Hematopoietic multipotent progenitor cell treated with erythropoietin and hydrocortisone succinate and interleukin-3 and kit ligand, for 8 days (in vitro differentiated cells): ENCODE measurements at regions not wholly inside any gene's neighbourhood (a gene's known extent, or its start where the extent isn't known, plus 50 kb on each side); places are given as distances from the start of the nearest gene placed in this dataset.
"Not testable (repeated sequence)": the region's sequence is repeated elsewhere in the genome, so short reads cannot be mapped to it uniquely, and the experiment has no call there.

Experiments used
- DNase-seq: peaks from one replicate; pipeline ENCODE4 v3.0.0-alpha.2; 2015

- DNase-seq, result no peak
Measured at GRCh38 chr10:76651154-76651553, 986.5 kb downstream of the KCNMA1 start.

- no peak for DNase-seq
Measured at GRCh38 chr10:76649723-76650127, 987.9 kb downstream of the KCNMA1 start.

DNA sequence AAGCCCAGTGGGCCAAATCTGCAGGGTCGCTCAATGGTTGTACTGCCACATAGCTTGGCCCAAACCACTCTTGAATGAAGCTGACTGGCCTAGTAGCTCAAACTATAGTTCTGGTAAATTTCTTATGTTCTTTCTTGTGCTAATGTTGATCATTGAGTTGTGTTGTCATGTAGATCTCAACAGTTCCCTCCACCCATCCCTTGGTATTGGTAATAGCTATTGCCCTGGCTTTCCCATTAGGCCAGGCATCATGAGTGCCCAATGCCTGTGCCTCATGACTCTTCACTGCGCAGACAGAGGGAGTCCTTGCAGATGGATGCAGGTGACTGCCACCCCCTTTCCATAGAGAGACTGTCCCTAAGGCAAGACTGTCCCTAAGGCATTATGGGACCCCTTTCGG, 988.4 kb downstream of the KCNMA1 start:
- no peak for DNase-seq

DNA sequence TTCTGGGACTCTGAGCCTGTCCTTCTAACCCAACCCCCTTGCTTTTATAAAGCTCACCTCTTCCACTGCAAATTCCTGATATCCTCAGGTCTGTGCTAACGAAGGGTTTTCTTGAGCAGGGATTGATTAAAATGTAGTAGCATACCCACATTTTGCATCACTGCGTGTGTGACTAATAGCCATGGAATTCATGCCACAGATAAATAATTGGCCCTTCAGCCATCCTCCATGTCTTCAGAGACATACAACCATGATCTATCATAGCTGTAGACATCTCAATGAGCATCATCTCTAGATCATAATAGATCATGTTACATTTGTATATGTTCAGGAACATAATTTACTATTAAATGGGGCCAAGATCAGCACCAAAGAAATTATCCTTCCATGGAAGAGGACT, 990.3 kb downstream of the KCNMA1 start:
- DNase-seq, result no peak

GRCh38 chr10:76645341-76645740, 992.3 kb downstream of the KCNMA1 start:
- DNase-seq, result no peak

DNA sequence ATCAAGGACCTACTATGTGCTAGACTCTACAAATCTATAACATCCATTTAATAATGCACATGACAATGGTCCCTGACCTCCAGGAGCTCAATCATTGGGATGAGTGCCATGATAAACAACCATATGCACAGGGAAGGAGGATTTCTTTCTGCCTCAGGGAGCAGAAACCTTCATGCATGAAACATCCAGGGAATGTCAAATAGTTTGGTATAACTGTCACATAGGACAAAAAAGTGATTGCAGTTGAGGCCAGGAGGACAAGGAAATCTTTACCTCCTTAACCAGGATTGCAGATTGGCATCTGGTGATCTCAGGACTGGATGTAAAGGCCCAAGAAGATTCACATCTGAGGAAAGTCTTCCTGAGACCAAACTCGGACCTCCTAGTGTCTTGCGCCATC, 993.1 kb downstream of the KCNMA1 start:
- DNase-seq, result no peak

DNA sequence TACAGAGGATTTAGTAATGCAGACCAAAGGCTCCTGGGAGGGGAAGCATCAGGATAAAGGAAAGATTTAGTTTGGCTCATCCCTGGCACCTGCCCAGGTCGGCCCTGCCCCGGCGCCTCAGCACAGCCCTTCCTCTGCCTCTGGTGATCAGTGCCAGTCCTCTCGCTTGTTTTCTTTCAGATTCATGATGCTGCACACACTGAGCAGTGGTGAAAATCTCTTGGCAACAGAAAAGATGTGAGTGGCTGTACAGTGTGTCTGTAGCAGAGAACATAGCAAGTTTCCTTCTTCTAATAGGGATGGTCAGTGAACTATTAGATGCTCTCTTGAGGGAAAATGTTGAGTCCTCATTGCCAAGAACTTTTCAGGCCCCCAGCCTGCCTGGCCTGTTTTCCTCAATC, 994.1 kb downstream of the KCNMA1 start:
- no peak for DNase-seq

DNA sequence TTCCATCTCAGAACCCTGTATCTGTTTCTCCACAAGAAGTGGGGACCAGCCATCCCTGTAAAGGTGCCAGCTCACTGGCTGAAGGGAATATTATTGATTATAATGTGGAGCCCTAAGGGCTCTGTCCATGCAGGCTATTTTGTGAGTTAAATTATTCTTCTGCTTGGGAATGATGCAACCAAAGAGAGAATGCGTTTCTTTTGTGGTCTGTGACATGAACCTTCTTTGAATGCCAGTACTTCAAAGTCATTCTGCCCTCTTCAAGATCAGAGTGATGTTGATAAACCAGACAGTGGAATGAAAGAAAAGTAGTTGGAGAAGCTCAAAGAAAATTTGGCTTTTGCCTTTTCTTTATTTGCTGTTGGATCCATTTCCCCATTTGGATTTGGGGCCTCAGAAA, 995.2 kb downstream of the KCNMA1 start:
- no peak for DNase-seq

DNA sequence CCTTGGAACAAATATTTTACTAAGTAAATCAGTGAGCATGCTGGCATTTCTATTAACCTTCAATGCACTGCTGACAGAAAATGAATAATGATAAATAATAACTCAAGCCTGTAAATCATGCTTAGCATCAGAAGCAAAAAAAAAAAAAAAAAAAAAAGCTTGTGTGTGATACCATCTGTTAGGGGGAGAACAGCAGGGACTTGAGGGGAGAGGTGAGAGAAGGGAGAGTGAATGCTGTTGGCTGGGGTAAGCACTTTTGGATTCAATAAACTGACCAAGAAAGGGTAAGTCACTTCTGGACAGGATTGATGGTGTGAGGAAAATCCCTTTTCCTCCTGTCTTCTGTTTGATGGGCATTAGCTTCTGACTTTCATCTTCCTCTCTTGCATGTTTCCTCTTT, 996.4 kb downstream of the KCNMA1 start:
- DNase-seq, result no peak

DNA sequence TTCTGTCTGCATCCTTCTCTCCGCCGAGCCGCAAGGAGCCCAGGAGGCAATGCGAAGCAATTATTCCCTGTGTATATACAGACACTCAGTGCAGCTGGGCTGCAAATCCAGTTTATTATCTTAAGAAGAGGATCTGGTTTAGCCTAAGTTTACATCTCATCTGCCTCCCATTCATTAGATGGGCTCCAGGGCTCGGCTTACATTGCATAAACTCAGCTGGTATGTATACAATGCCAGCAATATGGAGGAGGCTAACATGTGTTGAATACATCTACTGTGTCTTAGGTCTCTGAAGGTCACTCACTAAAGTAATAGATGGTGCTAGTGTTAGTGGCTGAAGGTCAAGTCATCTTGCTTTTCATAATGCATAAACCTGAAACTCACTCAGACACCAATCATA, 996.8 kb downstream of the KCNMA1 start:
- no peak for DNase-seq

DNA sequence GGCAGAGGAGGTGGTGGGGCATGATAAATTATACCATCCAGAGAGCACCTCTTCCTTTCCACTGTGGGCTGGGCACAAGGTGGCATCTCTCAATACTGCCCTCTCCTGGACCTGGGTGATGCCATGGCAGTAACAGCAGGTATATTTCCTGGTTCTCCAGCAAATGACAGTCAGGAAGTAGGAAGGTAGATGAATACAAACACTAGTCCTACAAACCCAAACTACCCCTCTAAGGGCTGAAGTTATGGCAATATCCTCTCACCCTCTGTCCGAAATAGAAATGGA, 1004.9 kb downstream of the KCNMA1 start:
- peak; percentile 38 for DNase-seq

DNA sequence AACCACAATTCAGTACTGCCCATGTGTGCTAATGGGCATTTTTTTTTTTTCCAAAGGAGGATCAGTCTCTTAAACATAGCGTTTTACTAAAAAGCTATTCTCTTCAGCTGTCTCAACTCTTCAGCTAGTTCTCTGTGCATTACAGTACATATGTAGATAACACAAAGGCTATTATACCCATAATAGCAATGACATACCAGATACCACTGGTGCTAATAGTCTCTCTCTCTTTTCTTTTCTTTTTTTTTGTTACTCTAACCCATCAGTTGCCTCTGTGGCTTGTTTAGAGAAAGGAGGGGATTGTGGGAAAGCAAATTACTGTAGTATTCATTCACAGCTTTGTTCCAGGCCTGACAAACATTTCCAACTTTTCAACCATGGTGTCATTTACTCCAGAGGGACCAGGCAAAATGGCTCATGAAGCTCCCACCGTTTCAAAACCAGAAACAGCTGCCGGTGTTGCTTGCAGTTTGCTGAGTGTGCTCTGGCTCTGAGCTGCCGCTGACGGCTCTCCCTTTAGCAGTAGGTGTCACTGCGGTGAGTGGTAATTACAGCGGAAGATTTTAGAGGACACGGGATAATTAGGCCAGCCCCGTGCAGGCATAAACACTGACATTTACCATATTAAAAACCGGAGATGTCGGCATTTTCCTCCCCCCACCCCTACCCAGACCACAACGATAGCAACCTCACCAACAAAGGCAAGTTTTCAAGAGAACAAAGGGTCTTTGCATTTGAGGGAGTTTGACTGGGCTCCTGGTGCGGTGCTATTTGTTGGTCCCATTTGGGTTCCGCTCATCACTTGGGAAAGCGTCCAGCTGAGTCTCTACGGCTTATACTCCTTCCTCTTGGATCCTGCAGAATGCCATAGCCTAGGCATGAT, 1005.5 kb downstream of the KCNMA1 start:
- DNase-seq, result no peak

DNA sequence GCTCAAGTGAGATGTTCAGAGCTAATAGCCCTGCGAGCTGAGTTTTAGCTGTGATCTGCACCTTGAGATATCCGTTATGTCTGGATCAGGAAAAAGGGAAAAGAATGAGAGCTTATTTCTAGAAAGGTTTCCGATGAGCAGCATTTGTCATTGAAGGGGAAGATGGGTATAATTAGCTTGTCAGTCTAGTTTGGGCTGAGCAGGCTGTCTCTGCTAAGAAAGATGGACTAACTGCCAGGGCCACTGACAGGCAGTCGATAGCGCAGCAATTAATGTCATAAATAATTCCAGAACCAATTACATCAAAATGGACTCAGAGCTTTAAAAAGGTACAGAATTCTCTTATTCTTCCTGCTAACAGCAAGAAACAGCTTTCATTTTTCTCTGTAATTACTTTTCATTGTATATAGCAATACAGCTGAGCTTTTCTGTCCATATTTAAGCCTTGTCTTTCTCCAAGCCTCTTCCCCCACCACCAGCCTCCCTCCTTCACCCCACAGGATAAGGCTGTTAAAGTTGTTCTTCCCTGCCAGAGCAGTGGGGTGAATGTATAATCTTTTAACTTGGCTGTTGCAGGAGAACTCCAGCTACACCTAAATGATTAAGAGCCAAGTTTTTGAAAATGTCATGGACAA, 1006.5 kb downstream of the KCNMA1 start:
- no peak for DNase-seq

- DNase-seq, result no peak
Measured at GRCh38 chr10:76628801-76629200, 1008.8 kb downstream of the KCNMA1 start.

DNA sequence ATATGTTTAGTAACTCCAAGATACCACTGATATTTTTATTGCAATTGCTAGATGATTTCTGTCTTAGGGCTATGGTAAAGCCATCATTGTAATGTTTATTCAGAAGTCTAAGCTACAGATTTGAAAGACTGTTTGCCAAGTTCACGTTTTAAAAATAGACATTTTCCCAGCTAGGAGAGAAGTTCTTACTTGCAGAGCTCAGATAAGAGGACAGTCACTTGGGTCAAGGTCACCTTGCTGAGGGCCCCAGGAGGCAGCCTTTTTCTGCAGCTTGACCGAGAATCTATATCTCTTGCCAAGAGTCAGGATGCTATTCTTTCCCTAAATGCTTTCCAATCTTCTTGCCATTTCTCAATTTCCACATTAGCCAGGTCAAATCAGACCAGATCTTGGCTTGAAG, 1011.2 kb downstream of the KCNMA1 start:
- no peak for DNase-seq

DNA sequence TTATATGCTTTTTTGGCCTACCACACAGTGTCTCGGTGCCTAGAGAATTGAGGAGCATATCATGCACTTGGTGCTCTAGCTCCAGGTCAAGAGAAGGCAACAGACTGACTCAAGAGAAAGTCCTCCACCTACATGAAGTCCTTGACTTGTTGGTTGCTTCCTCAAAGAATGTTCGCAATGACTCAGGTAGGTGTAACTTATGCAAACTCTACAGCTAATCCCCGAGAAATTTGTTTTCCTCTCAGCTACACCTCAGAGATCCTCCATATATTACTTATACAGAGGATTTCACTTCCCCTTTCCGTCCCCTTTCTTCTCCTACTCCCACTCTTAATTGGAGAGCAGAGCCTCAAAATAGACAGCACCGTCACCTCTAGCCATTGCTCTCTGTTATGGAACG, 1013.1 kb downstream of the KCNMA1 start:
- DNase-seq, result no peak

GRCh38 chr10:76621886-76622620, 1015.6 kb downstream of the KCNMA1 start:
- no peak for DNase-seq

- DNase-seq, result no peak
Measured at GRCh38 chr10:76618641-76619040, 1019.0 kb downstream of the KCNMA1 start.

- DNase-seq, result peak; percentile 6
Measured at GRCh38 chr10:76618171-76618570, 1019.4 kb downstream of the KCNMA1 start.

- not testable (repeated sequence) for DNase-seq
Measured at GRCh38 chr10:76616666-76617065, 1020.9 kb downstream of the KCNMA1 start.

DNA sequence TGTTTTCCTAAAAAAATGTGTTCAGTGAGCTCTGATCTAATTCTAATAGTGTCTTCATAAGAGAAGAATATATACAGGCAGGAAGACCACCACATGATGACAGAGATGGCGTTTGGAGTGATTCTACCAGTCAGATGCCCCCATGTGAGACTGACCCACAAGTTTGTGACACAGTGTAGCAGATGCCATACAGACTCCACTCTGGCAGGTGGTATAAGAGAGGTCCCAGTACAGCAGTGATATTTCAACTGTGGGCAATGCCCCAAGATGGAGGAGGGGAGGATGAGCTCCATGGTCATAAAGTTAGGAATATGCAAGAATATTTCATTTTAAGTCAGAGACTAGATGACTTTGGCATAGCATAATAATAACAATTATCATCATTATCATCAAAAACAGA, 1022.6 kb downstream of the KCNMA1 start:
- DNase-seq, result no peak
